HG03060 (cell line): ENCODE measurements at regions not wholly inside any gene's neighbourhood (a gene's known extent, or its start where the extent isn't known, plus 50 kb on each side); places are given as distances from the start of the nearest gene placed in this dataset.
"Not testable (repeated sequence)": the region's sequence is repeated elsewhere in the genome, so short reads cannot be mapped to it uniquely, and the experiment has no call there.

Experiments used
- ATAC-seq: cut with Tn5 transposase; IDR thresholded peaks from one replicate; pipeline ENCODE4 v1.9.1; 2021; ENCODE audit warnings: low read depth, moderate number of reproducible peaks; ENCODE audit not compliant: unreplicated experiment

- not testable (repeated sequence) for ATAC-seq
Measured at GRCh38 chr10:53025765-53026164, 253.2 kb upstream of the MBL2 start.

GRCh38 chr10:53025172-53025711 lies 252.7 kb upstream of the MBL2 start:
- no peak for ATAC-seq

- ATAC-seq, result no peak
Measured at GRCh38 chr10:53023411-53023810, 250.8 kb upstream of the MBL2 start.

- ATAC-seq, result no peak
Measured at GRCh38 chr10:53022611-53023088, 250.1 kb upstream of the MBL2 start.

- ATAC-seq, result peak; percentile 75
Measured at GRCh38 chr10:53013201-53013810, 240.7 kb upstream of the MBL2 start.

GRCh38 chr10:53009961-53010907 lies 237.7 kb upstream of the MBL2 start:
- ATAC-seq, result no peak

GRCh38 chr10:53007527-53007842 lies 234.9 kb upstream of the MBL2 start:
- ATAC-seq, result no peak

GRCh38 chr10:53006663-53007526 lies 234.3 kb upstream of the MBL2 start:
- ATAC-seq, result no peak

GRCh38 chr10:53005612-53006345 lies 233.2 kb upstream of the MBL2 start:
- ATAC-seq, result no peak

- no peak for ATAC-seq
Measured at GRCh38 chr10:53003094-53003493, 230.5 kb upstream of the MBL2 start.

- no peak for ATAC-seq
Measured at GRCh38 chr10:52999681-53000080, 227.1 kb upstream of the MBL2 start.

- ATAC-seq, result no peak
Measured at GRCh38 chr10:52999258-52999657, 226.7 kb upstream of the MBL2 start.

- ATAC-seq, result no peak
Measured at GRCh38 chr10:52997007-52997406, 224.4 kb upstream of the MBL2 start.

GRCh38 chr10:52994370-52994769 lies 221.8 kb upstream of the MBL2 start:
- no peak for ATAC-seq

- no peak for ATAC-seq
Measured at GRCh38 chr10:52993109-52993508, 220.5 kb upstream of the MBL2 start.

- no peak for ATAC-seq
Measured at GRCh38 chr10:52992567-52992966, 220.0 kb upstream of the MBL2 start.

- ATAC-seq, result no peak
Measured at GRCh38 chr10:52988923-52989322, 216.3 kb upstream of the MBL2 start.

GRCh38 chr10:52986125-52986524 lies 213.5 kb upstream of the MBL2 start:
- ATAC-seq, result no peak

GRCh38 chr10:52984169-52984568 lies 211.6 kb upstream of the MBL2 start:
- no peak for ATAC-seq
